ENCODE measurements at regions not wholly inside any gene's neighbourhood (a gene's known extent, or its start where the extent isn't known, plus 50 kb on each side); places are given as distances from the start of the nearest gene placed in this dataset.

GRCh38 chr1:22349362-22350043 lies 102.1 kb upstream of the ZBTB40 start:
- DNase-seq (ENCODE audit: low read depth in 4 of 4, low spot score in 1 of 4): no peak

- DNase-seq (ENCODE audit: low read depth in 4 of 4, low spot score in 1 of 4): no peak
Observed at GRCh38 chr1:22350171-22350923, 101.3 kb upstream of the ZBTB40 start.

- no peak for DNase-seq (ENCODE audit: low read depth in 4 of 4, low spot score in 1 of 4)
Observed at GRCh38 chr1:22350924-22351767, 100.5 kb upstream of the ZBTB40 start.

- DNase-seq (ENCODE audit: low read depth in 4 of 4, low spot score in 1 of 4): no peak
Observed at GRCh38 chr1:22351768-22352080, 99.9 kb upstream of the ZBTB40 start.

- no peak for DNase-seq (ENCODE audit: low read depth in 4 of 4, low spot score in 1 of 4)
Observed at GRCh38 chr1:22352355-22352754, 99.3 kb upstream of the ZBTB40 start.

GRCh38 chr1:22352896-22353295 lies 98.8 kb upstream of the ZBTB40 start:
- no peak for DNase-seq (ENCODE audit: low read depth in 4 of 4, low spot score in 1 of 4)

GRCh38 chr1:22359427-22359826 lies 92.2 kb upstream of the ZBTB40 start:
- no peak for DNase-seq (ENCODE audit: low read depth in 4 of 4, low spot score in 1 of 4)

GRCh38 chr1:22362626-22363402 lies 88.8 kb upstream of the ZBTB40 start:
- DNase-seq (ENCODE audit: low read depth in 4 of 4, low spot score in 1 of 4): no peak

GRCh38 chr1:22363403-22364325 lies 88.0 kb upstream of the ZBTB40 start:
- DNase-seq (ENCODE audit: low read depth in 4 of 4, low spot score in 1 of 4): no peak

- no peak for DNase-seq (ENCODE audit: low read depth in 4 of 4, low spot score in 1 of 4)
Observed at GRCh38 chr1:22364326-22364650, 87.4 kb upstream of the ZBTB40 start.

GRCh38 chr1:22364764-22365163 lies 86.9 kb upstream of the ZBTB40 start:
- DNase-seq (ENCODE audit: low read depth in 4 of 4, low spot score in 1 of 4): no peak

- no peak for DNase-seq (ENCODE audit: low read depth in 4 of 4, low spot score in 1 of 4)
Observed at GRCh38 chr1:22365331-22366295, 86.0 kb upstream of the ZBTB40 start.

- DNase-seq (ENCODE audit: low read depth in 4 of 4, low spot score in 1 of 4): no peak
Observed at GRCh38 chr1:22366346-22366745, 85.3 kb upstream of the ZBTB40 start.

GRCh38 chr1:22368125-22368524 lies 83.5 kb upstream of the ZBTB40 start:
- no peak for DNase-seq (ENCODE audit: low read depth in 4 of 4, low spot score in 1 of 4)

GRCh38 chr1:22369294-22370189 lies 82.1 kb upstream of the ZBTB40 start:
- DNase-seq (ENCODE audit: low read depth in 4 of 4, low spot score in 1 of 4): no peak

- no peak for DNase-seq (ENCODE audit: low read depth in 4 of 4, low spot score in 1 of 4)
Observed at GRCh38 chr1:22370190-22370498, 81.5 kb upstream of the ZBTB40 start.

- no peak for DNase-seq (ENCODE audit: low read depth in 4 of 4, low spot score in 1 of 4)
Observed at GRCh38 chr1:22371408-22371807, 80.2 kb upstream of the ZBTB40 start.

GRCh38 chr1:22373252-22373651 lies 78.4 kb upstream of the ZBTB40 start:
- no peak for DNase-seq (ENCODE audit: low read depth in 4 of 4, low spot score in 1 of 4)
